Fibroblast of pulmonary artery (primary cell): ENCODE measurements at regions not wholly inside any gene's neighbourhood (a gene's known extent, or its start where the extent isn't known, plus 50 kb on each side); places are given as distances from the start of the nearest gene placed in this dataset.

ENCODE experiments used
- DNase-seq: peaks from one replicate; pipeline ENCODE4 v3.0.0-alpha.2; 2010; ENCODE audit warnings: low read depth
- H3K4me3 ChIP-seq: replicated peaks from 2 replicates; pipeline ENCODE4 v1.5.1; 2011; ENCODE audit warnings: low read depth, mild to moderate bottlenecking, control low read depth, low read length, moderate library complexity
- CTCF ChIP-seq: IDR thresholded peaks from 2 replicates; pipeline ENCODE4 v1.5.1; 2011; ENCODE audit warnings: mild to moderate bottlenecking, control low read depth, low read length, inconsistent platforms; ENCODE audit errors: missing control alignments

- TF ChIP-seq CTCF = no peak
- H3K4me3 ChIP-seq = no peak overlapping the region
- DNase-seq = no peak
Observed at GRCh38 chr18:42568773-42569172, 546.7 kb downstream of the RIT2 start.

GRCh38 chr18:42574871-42575270, 540.6 kb downstream of the RIT2 start:
- no peak for TF ChIP-seq CTCF
- no peak for DNase-seq
- H3K4me3 ChIP-seq = no peak overlapping the region

GRCh38 chr18:42576124-42576523, 539.4 kb downstream of the RIT2 start:
- H3K4me3 ChIP-seq = no peak overlapping the region
- DNase-seq = no peak
- no peak for TF ChIP-seq CTCF

GRCh38 chr18:42578792-42579191, 536.7 kb downstream of the RIT2 start:
- DNase-seq = peak; percentile 44
- TF ChIP-seq CTCF = no peak
- H3K4me3 ChIP-seq = no peak overlapping the region

GRCh38 chr18:42582266-42582665, 533.2 kb downstream of the RIT2 start:
- no peak overlapping the region for H3K4me3 ChIP-seq
- no peak for TF ChIP-seq CTCF
- no peak for DNase-seq

GRCh38 chr18:42583283-42583731, 532.2 kb downstream of the RIT2 start:
- TF ChIP-seq CTCF = no peak
- H3K4me3 ChIP-seq = no peak overlapping the region
- DNase-seq = peak; percentile 11

- no peak for TF ChIP-seq CTCF
- H3K4me3 ChIP-seq = no peak overlapping the region
- no peak for DNase-seq
Observed at GRCh38 chr18:42586601-42587000, 528.9 kb downstream of the RIT2 start.
